Activated naive CD4-positive, alpha-beta T cell treated with anti-CD3 and anti-CD28 coated beads, Interleukin-2, amount 50 U/mL, for 72 hours (primary cell): ENCODE measurements at regions not wholly inside any gene's neighbourhood (a gene's known extent, or its start where the extent isn't known, plus 50 kb on each side); places are given as distances from the start of the nearest gene placed in this dataset.
"Not testable (repeated sequence)": the region's sequence is repeated elsewhere in the genome, so short reads cannot be mapped to it uniquely, and the experiment has no call there.

ENCODE experiments used
- ATAC-seq, 2 donors: fragments of 150-1000 bp; cut with Tn5 transposase; 2 replicates each; pipeline ENCODE4 v1.10.0; 2021; ENCODE audit warnings: mild to moderate bottlenecking in 2 of 2, moderate library complexity in 2 of 2
- DNase-seq, 2 donors: peaks; one replicate each; pipeline ENCODE4 v3.0.0; 2021 to 2022; ENCODE audit warnings: low spot score in 2 of 2
- H3K27ac Mint-ChIP-seq, 2 donors: one replicate each; pipeline ENCODE4 v1.8.0; 2022; ENCODE audit warnings: mild to moderate bottlenecking in 2 of 2, mixed read lengths in 2 of 2
- H3K36me3 Mint-ChIP-seq, 2 donors: one replicate each; pipeline ENCODE4 v1.8.0; 2022; ENCODE audit warnings: mixed read lengths in 2 of 2
- H3K9me3 Mint-ChIP-seq, 2 donors: one replicate each; pipeline ENCODE4 v1.8.0; 2022; ENCODE audit warnings: mixed read lengths in 2 of 2

- Mint-ChIP-seq H3K27ac (no peak overlapping the region), H3K36me3 (no peaks in the 10 kb centered on the region), H3K9me3 (no peaks in the 10 kb centered on the region)
- ATAC-seq (no peak), DNase-seq (no peak)
These were observed 212.5 kb upstream of the NOCT start for GRCh38 chr4:138803051-138803450.

DNA sequence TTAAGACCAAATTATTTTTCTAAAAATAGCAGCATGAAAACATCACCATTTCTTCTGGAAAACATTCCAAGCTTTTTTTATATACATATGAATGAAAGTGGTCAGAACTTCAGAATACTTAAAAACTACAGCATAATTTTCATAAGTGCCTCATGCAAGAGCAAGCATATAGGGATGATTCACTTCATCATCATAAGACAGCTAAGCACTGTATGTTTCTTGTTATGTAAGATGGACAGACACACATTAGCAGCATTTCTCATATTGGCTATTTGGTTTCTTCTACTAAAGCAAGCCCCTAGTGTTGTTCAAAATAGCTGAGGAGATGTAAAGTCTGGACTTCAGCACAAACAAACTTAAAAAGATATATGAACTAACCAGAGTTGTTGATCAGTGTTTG is 213.1 kb upstream of the NOCT start:
- DNase-seq = no peak
- H3K9me3 Mint-ChIP-seq = no peaks in the 10 kb centered on the region
- no peak for ATAC-seq
- H3K27ac Mint-ChIP-seq = no peak overlapping the region
- no peaks in the 10 kb centered on the region for H3K36me3 Mint-ChIP-seq

DNA sequence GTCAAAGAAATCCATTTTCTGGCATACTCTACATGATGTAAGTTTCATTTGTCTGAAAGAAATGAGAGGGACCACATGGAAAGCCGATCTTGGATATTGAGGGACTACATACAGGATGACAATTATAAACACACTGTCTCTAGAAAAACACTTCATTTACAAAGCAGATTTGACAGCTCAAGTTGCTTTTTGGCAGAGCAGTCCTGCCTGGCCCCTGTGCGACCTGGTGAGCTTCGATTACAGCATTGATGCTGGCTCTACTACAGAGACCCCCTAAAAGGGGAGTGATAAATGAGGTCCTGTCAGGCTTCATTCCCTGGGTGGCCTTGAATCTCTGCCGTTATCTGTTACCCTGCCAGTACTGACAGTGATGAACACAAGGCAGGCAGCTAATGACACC is 215.2 kb upstream of the NOCT start:
- no peak overlapping the region for H3K27ac Mint-ChIP-seq
- no peak for ATAC-seq
- no peak for DNase-seq

DNA sequence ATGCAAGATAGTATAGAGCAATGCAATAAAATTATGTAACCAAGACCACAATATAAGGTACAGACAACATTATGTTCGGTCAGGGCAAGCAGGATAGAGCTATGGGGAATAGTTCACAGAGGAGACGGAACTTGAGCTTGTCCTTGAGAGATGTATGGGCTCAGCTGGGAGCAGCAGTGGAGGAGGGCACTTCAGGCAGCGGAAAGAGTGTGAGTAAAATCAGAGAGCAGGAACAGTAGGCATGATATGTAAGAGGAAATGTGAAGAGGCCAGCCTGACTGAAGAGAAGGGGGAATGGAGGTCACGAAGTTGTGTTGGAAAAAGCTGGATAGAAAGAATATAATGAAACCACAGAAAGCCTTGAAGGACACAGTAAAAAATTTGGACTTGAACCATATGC is 217.2 kb upstream of the NOCT start:
- H3K36me3 Mint-ChIP-seq = no peaks in the 10 kb centered on the region
- DNase-seq (no peak), ATAC-seq (no peak)
- no peak overlapping the region for H3K27ac Mint-ChIP-seq
- H3K9me3 Mint-ChIP-seq = no peaks in the 10 kb centered on the region

More for the DNA sequence above, 215.2 kb upstream of the NOCT start:
- Mint-ChIP-seq H3K36me3 (no peaks in the 10 kb centered on the region), H3K9me3 (no peaks in the 10 kb centered on the region)

DNA sequence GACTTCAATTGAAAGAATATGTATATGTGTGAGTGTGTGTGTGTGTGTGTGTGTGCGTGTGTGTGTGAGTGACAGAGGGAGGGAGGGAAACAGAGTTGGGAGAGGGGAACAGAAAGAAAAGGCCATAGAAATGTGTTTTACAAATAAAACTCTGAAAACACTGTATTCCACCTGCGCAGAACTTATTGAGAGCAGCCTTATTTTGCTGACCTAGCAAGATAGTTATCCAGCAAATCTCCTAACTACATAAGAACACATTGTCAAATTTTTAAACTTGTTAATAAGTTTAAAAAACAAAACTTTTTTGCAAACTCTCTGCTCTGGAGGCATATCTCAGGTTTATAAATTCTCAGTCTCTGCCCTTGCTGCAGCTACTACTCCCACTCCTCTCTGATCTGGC is 217.9 kb upstream of the NOCT start:
- Mint-ChIP-seq H3K9me3 (no peaks in the 10 kb centered on the region), H3K36me3 (no peaks in the 10 kb centered on the region), H3K27ac (no peak overlapping the region)
- ATAC-seq (no peak), DNase-seq (no peak)

DNA sequence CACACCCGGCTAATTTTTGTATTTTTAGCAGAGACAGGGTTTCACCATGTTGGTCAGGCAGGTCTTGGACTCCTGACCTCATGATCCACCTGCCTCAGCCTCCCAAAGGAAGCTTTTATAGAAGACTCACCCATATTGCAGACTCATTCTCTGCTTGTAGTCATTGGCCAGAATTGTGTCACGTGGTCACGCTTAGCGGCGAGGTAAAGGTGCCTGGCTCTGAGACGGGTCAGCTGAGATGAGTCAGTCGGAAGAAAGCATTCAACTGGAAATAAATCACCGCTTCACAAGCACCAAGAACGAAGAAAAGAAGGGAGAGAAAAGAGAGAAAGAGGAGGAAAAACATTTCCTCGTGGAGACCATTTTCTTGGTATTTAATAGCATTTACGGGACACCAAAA is 218.8 kb upstream of the NOCT start:
- H3K36me3 Mint-ChIP-seq = no peaks in the 10 kb centered on the region
- ATAC-seq (no peak), DNase-seq (no peak)
- H3K9me3 Mint-ChIP-seq = no peaks in the 10 kb centered on the region
- H3K27ac Mint-ChIP-seq = no peak overlapping the region

DNA sequence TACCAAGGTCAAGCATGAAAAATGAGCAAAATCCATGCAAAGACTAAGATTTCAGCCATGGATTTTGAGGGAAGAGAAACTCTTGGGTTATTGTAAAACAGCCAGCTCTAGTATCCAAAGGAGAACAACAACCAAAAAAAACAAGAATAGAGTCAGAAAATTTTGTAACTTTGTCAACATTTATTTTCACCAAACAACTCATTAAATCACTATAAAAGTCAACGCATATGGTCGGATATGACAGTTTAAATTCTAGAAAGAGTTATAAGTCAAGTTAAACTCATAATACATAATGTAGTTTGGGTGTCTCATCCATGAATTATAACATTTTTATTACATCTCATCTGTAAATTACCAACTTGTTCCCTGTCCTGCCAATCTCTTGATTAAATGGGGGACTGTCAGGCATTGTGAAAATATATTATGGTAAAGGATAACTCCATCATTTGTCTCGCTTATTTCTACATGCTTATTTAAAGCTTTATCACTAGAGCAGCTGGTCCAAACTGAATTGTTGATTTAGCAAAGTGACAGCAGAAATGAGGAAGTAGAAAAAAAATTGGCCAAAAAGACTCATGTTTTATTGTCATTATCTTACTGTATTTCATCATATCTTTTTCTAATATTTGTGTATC is 224.8 kb upstream of the NOCT start:
- ATAC-seq (no peak), DNase-seq (no peak)
- no peak overlapping the region for H3K27ac Mint-ChIP-seq
- H3K9me3 Mint-ChIP-seq = no peaks in the 10 kb centered on the region
- no peaks in the 10 kb centered on the region for H3K36me3 Mint-ChIP-seq

- no peaks in the 10 kb centered on the region for H3K9me3 Mint-ChIP-seq
- no peak overlapping the region for H3K27ac Mint-ChIP-seq
- ATAC-seq (no peak), DNase-seq (no peak)
- no peaks in the 10 kb centered on the region for H3K36me3 Mint-ChIP-seq
These were observed 225.8 kb upstream of the NOCT start for GRCh38 chr4:138789796-138790195.

DNA sequence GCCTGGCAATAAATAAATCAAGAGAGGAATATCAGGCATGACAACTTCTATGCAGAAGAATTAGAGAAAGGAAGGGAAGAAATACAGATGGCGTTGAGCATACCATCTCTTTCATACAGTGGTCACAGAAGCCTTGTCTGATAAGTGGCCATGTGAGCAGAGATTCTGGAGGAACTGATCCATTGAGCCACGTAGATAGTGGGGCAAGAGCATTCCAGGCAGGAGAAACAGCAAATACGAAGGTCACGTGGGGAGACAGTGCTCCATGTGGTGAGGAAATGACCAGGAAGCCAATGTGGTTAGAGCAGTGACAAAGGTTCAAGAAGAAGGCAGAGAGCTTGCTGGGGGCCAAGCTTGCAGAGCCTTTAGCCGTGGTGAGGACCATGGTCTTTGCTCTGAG is 226.7 kb upstream of the NOCT start:
- ATAC-seq (no peak), DNase-seq (no peak)
- peaks cover 0 to 5% of the 10 kb centered on the region in 2 donors for H3K9me3 Mint-ChIP-seq
- H3K27ac Mint-ChIP-seq = no peak overlapping the region
- no peaks in the 10 kb centered on the region for H3K36me3 Mint-ChIP-seq

- peaks cover 0 to 6% of the 10 kb centered on the region in 2 donors for H3K9me3 Mint-ChIP-seq
- no peak for ATAC-seq
- DNase-seq = no peak
- no peak overlapping the region for H3K27ac Mint-ChIP-seq
- no peaks in the 10 kb centered on the region for H3K36me3 Mint-ChIP-seq
These were observed 227.3 kb upstream of the NOCT start for GRCh38 chr4:138788267-138788790.

GRCh38 chr4:138779761-138780160 is 235.8 kb upstream of the NOCT start:
- peaks cover 7 to 17% of the 10 kb centered on the region in 2 donors for H3K9me3 Mint-ChIP-seq
- not testable (repeated sequence) for H3K36me3 Mint-ChIP-seq, ATAC-seq, DNase-seq, H3K27ac Mint-ChIP-seq

GRCh38 chr4:138775890-138776289 is 239.7 kb upstream of the NOCT start:
- H3K36me3 Mint-ChIP-seq = no peaks in the 10 kb centered on the region
- no peak overlapping the region for H3K27ac Mint-ChIP-seq
- no peaks in the 10 kb centered on the region for H3K9me3 Mint-ChIP-seq
- no peak for DNase-seq
- no peak for ATAC-seq

DNA sequence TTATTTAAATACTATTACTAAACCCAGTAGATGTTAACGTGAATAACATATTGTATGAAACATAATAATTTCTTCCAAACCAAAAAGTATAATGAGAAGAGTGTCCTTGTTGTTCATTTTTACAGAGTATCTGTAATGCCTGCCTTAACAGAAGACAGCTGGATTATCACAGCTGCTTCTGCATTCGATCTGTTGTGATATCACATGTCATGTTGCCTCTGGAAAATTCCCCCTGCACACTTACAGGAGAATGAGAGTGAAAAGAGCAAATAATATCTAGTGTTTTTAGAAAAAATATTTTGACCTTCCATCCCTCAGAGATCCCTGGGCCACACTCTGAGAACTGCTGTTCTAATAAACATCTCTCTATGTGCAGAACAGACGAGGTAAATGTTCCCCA is 240.1 kb upstream of the NOCT start:
- H3K36me3 Mint-ChIP-seq = no peaks in the 10 kb centered on the region
- H3K27ac Mint-ChIP-seq = no peak overlapping the region
- no peaks in the 10 kb centered on the region for H3K9me3 Mint-ChIP-seq
- no peak for DNase-seq
- no peak for ATAC-seq

GRCh38 chr4:138774940-138775339 is 240.6 kb upstream of the NOCT start:
- DNase-seq (no peak), ATAC-seq (no peak)
- Mint-ChIP-seq H3K36me3 (no peaks in the 10 kb centered on the region), H3K9me3 (no peaks in the 10 kb centered on the region), H3K27ac (no peak overlapping the region)

- not testable (repeated sequence) for H3K9me3 Mint-ChIP-seq, H3K36me3 Mint-ChIP-seq, DNase-seq, H3K27ac Mint-ChIP-seq, ATAC-seq
These were observed 241.5 kb upstream of the NOCT start for GRCh38 chr4:138774125-138774524.

DNA sequence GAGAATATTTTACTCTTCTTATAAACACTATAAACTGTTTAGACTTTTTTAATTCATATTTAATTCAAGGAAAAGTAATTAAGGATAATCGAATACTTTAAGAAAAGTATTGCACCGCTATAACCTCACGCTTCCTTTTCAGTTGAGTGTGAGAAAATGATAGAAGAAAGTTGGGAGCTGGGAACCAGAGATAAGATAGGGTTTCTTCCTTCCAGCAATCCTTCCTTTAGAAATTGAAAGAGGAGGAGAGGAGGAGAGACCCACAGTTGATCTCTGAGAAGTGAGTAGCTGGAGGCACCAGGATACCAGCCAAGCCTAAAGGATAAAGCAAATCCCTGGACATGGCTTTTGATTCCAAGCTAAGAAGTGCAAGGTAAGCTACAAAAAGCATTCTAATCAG is 242.3 kb upstream of the NOCT start:
- no peaks in the 10 kb centered on the region for H3K36me3 Mint-ChIP-seq
- ATAC-seq = no peak
- DNase-seq = no peak
- H3K9me3 Mint-ChIP-seq = no peaks in the 10 kb centered on the region
- H3K27ac Mint-ChIP-seq = no peak overlapping the region

GRCh38 chr4:138772366-138772765 is 243.2 kb upstream of the NOCT start:
- Mint-ChIP-seq H3K36me3 (no peaks in the 10 kb centered on the region), H3K27ac (no peak overlapping the region), H3K9me3 (no peaks in the 10 kb centered on the region)
- no peak for ATAC-seq
- DNase-seq = no peak

- Mint-ChIP-seq H3K9me3 (no peaks in the 10 kb centered on the region), H3K36me3 (no peaks in the 10 kb centered on the region)
These were observed 244.8 kb upstream of the NOCT start for GRCh38 chr4:138770818-138771217.

DNA sequence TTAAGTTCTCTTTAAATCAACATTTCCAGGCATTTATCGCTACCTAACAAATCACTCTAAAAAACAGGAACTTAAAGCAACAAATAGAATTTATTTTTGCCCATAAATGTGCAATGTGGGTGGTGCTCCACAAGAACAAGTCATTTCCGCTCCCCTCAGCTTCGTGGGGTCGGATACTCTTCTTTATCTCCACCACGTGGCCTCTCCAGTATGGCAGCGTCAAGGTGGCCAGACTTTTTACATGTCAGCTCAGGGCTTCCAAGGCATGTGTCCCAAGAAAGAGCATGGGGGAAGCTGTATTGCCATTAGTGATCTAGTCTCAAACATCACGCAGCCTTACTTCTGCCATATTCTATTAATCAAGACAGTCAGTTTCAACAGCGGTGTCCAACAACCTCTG is 249.2 kb upstream of the NOCT start:
- DNase-seq (no peak), ATAC-seq (no peak)

More at GRCh38 chr4:138770818-138771217, 244.8 kb upstream of the NOCT start:
- ATAC-seq (no peak), DNase-seq (no peak)
- H3K27ac Mint-ChIP-seq = no peak overlapping the region

More for the DNA sequence above, 249.2 kb upstream of the NOCT start:
- no peaks in the 10 kb centered on the region for H3K9me3 Mint-ChIP-seq
- H3K27ac Mint-ChIP-seq = no peak overlapping the region
- H3K36me3 Mint-ChIP-seq = no peaks in the 10 kb centered on the region
